GM11168 (cell line): ENCODE measurements at regions not wholly inside any gene's neighbourhood (a gene's known extent, or its start where the extent isn't known, plus 50 kb on each side); places are given as distances from the start of the nearest gene placed in this dataset.

Experiments used
- in situ Hi-C: fragments of 300-500 bp; cut with MboI; formaldehyde crosslinking; loops from one replicate; pipeline ENCODE4 v1.12.0; 2022; ENCODE audit warnings: low sequenced_read_pairs; ENCODE audit not compliant: unreplicated experiment

DNA sequence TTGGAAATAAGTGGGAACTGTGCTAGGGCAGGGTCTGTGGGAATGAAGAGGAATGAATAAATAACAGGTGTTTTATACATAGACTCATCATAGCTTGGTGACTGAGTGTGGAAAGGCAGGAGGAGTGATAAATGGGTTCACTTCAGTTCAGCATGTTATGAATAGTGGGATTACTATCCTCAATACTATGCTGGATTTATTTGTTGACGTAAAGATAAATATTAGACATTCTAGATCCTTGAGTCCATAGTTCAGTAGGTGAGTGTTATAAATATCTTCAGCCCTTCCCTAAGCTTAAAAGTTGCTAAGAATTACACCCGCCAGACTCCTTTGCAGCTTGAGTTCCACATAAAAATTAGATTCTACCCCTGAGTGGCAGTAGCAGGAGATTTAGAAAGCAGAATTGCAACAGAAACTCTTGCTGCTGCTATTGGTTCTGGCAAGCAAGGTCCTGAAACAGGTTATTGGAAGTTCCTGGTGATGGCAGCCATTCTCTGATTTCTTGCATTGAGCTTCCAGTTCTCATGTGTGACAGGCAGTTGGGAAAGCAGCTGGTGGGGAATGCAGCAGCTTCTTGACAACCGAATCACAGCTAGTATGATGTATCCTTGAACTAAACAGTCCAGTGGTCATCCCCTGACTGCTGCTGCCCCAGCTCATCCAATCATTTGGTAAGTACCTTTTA lies 1558.9 kb downstream of the FAM181B start:
- in situ Hi-C loops, result no loop called here

DNA sequence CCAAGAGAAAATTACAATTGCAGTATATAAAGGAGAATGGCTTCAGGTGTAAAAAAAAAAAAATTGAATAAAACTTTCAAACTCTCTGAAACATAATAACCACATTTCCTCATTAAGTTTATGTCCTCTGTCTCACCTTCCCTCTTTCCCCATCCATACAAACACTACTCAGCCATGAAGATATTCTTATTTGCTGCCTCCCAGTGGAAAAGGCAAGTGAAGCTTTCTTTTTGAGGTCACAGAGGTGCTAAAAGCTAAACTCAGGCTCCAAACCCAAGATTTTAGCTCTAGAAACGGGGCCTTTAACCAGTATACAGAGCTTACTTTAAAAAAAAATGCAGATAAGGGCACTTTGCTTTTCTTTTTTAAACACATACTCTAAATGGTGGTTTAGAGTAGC lies 1568.5 kb downstream of the FAM181B start:
- in situ Hi-C loops, result no loop called here

GRCh38 chr11:81159900-81160299 lies 1573.8 kb downstream of the FAM181B start:
- in situ Hi-C loops, result no loop called here

- in situ Hi-C loops, result no loop called here
Measured at GRCh38 chr11:81135570-81135969, 1598.1 kb downstream of the FAM181B start.

DNA sequence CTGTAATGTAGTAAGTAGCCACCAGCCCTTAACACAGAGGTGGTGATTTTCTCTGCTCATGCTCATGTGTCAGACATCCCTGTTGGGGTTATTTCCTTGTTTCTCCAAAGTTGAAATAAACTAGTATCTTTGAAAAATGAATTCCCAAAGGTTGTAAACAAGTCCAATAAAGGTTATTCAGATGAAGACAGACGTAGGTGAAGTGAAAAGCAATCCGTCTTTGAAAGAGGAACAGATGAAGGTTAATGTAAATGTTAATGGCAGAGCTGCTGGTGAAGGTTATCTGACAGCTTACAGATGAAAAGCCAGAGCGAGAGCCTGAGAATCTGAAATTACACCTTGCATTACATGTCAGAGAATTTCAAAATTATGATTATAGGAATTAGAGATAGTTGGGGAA lies 1604.0 kb downstream of the FAM181B start:
- in situ Hi-C loops, result no loop called here

- in situ Hi-C loops, result no loop called here
Measured at GRCh38 chr11:81112718-81113117, 1620.9 kb downstream of the FAM181B start.

- in situ Hi-C loops, result no loop called here
Measured at GRCh38 chr11:81104051-81104450, 1629.6 kb downstream of the FAM181B start.

DNA sequence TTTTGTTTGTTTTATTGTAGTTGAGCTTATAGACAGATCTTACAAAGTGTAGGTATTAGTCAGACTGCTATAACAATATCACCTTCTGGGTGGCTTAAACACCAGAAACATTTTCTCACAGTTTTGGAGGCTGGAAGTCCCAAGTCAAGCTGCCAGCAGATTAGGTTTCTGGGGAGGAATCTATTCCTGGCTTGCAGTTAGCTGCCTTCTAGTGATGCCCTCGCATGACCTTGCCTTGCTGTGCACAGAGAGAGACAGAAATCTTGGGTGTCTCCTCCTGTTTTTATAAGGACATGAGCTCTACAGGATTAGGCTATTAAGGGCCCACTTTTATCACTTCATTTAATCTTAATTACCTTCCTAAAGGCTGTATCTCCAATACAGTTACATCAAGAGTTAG lies 1635.2 kb downstream of the FAM181B start:
- in situ Hi-C loops, result no loop called here

GRCh38 chr11:81092522-81092921 lies 1641.1 kb downstream of the FAM181B start:
- in situ Hi-C loops, result no loop called here

DNA sequence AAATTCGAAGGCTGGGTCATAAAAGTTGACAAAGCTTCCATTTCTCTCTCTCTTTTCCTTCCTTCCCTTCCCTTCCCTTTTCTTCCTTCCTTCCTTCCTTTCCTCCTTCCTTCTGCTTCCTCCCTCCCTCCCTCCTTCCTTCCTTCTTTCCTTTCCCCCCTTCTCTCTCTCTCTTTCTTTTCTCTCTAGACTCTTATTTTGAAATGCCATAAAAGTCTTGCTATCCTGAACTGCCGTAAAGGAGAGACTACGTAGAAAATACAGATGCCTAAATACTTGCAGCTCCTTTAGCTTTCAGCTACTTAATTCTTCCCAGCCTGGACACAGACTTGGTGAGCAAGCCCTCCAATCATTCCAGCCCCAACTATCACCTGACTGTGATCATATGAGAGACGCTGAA lies 1644.4 kb downstream of the FAM181B start:
- in situ Hi-C loops, result no loop called here

GRCh38 chr11:81080476-81080875 lies 1639.6 kb upstream of the TENM4 start:
- in situ Hi-C loops, result no loop called here

GRCh38 chr11:81072273-81072672 lies 1631.4 kb upstream of the TENM4 start:
- in situ Hi-C loops, result no loop called here

DNA sequence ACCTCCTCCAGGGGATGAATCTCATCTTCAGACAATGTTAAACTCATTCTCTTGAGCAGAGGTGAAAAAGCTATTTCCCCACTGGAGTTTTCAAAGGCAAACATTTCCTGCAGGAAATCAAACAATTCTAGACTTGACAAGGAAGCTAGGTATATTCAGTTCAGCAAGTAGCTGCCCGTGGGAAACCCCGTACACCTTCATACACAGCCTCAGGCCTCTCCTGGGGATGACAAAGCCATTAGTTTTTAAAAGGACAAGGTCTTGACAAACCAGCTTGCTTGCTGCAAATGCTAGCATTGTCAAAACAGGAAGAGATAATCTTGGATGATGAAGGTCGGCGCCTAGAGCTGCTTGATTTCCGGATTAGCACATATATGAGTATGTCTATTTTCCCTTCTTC lies 1630.8 kb upstream of the TENM4 start:
- in situ Hi-C loops, result no loop called here

- in situ Hi-C loops, result no loop called here
Measured at GRCh38 chr11:81070948-81071347, 1630.1 kb upstream of the TENM4 start.

GRCh38 chr11:81059356-81059755 lies 1618.5 kb upstream of the TENM4 start:
- in situ Hi-C loops, result no loop called here

DNA sequence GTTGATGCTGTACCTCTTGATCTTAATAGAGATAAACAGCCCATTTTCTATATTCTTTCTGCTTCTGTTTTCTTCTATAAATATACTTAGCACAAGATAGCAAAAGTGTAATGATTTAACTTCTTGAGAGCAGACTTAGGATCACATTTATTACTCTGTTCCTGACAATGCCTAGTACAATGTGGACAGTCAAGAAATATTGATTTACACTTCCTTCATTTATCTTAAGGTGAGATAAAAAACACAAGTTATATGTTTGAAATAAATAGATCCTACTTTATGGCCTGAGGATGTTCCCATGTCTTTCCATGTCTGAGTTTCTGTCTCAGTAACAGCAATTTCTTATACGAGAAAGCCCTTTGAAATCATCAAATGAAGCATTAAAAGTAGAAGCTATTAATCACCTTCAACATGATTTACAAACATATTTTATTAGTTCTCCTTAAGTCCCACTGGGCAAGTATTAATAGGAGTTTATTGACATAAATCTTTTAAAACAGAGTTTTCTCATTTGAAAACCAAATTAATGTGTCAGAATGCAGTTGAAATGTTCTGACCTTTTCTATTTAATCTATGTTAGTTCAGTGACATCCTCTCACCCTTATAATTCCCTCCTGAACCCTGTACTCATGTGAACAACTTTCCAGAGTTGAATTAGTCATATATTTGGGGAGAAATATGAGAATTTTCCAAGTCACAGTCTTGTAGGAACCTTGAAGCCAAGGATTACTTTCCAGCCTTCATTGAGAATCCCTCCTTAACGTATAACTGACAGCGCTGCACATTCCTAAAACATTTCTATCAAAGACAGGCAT lies 1611.7 kb upstream of the TENM4 start:
- in situ Hi-C loops, result no loop called here

DNA sequence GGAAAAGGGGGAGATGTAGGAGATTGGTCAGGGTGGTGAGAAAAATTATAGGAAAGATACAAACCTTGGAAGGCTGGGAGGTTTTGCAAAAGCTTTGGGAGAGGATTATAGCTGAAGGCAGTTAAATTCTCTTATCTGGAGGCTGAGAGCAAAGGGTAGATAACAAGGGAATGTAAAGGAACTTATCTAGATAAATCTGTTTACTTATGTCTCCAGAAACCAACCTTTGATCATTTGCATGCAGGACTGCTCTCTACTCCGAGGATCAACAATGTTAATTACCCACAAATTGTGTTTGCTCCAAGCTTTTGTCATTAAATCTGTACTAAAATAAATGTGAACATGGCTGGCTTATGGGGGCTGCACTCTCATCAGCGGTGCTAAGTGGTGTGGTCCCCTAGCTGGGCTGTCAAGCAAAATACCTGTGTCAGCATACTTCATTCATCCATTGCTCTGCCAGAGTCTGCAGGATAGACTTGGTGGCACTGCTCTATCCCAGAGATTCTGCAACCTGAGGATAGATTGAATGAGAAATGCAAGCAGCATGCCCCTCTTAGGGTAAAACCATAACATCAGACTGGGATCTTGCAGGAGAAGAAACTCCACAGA lies 1599.2 kb upstream of the TENM4 start:
- in situ Hi-C loops, result no loop called here

- in situ Hi-C loops, result no loop called here
Measured at GRCh38 chr11:81036168-81036870, 1595.5 kb upstream of the TENM4 start.

DNA sequence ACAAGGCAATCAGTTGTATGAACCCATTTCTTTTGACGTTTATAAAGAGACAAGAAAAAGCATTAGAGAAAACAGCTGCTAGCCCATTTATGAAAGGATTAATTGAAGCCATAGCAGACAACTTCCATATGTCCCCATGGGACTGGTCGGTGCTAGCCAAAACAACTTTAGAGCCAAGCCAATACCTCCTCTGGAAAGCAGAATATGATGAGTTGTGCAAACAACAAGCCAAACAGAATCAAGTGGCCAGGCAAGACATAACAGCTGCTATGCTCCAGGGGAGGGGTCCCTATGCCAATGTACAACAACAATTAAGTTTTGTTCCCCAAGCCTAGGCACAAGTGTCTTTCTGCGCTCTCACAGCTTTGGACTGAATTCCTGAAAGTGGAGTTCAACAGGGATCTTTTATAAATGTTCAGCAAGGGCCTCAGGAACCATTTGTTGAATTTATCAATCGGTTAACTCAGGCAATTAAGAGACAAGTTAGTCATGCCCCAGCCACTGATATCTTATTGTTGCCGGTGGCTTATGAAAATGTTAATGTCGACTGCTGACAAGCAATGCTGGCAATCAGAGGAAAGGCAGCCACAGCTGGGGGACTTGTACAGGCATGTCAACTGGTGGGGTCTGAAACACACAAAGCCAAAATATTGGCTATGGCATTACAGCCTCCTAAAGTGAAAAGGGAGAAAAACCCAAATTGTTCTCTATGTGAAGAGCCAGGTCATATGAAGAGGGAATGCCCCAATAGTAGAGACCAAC lies 1593.1 kb upstream of the TENM4 start:
- in situ Hi-C loops, result no loop called here

DNA sequence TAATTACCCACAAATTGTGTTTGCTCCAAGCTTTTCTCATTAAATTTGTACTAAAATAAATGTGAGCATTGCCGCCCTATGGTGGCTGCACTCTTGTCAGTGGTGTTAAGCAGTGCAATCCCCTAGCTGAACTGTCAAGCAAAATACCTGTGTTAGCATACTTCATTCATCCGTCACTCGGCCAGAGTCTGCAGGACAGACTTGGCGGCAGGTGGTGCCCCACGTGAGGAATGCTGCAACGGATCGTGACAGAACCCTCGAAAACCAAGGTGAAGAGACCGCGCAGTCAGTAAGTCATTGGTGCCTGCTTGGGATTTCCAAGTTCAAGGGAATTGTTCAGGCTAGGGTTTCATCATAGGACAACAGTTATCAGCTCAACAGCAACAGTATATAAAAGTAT lies 1592.1 kb upstream of the TENM4 start:
- in situ Hi-C loops, result no loop called here
